CD4-positive, alpha-beta T cell treated with Interleukin-10 for 1 hour (primary cell): ENCODE measurements at regions not wholly inside any gene's neighbourhood (a gene's known extent, or its start where the extent isn't known, plus 50 kb on each side); places are given as distances from the start of the nearest gene placed in this dataset.

Experiments
- DNase-seq: peaks from one replicate; pipeline ENCODE4 v3.0.0-alpha.2; 2020

GRCh38 chr20:60395991-60396390 is 437.8 kb downstream of the CDH26 start:
- no peak for DNase-seq

GRCh38 chr20:60400567-60400966 is 442.3 kb downstream of the CDH26 start:
- no peak for DNase-seq

DNA sequence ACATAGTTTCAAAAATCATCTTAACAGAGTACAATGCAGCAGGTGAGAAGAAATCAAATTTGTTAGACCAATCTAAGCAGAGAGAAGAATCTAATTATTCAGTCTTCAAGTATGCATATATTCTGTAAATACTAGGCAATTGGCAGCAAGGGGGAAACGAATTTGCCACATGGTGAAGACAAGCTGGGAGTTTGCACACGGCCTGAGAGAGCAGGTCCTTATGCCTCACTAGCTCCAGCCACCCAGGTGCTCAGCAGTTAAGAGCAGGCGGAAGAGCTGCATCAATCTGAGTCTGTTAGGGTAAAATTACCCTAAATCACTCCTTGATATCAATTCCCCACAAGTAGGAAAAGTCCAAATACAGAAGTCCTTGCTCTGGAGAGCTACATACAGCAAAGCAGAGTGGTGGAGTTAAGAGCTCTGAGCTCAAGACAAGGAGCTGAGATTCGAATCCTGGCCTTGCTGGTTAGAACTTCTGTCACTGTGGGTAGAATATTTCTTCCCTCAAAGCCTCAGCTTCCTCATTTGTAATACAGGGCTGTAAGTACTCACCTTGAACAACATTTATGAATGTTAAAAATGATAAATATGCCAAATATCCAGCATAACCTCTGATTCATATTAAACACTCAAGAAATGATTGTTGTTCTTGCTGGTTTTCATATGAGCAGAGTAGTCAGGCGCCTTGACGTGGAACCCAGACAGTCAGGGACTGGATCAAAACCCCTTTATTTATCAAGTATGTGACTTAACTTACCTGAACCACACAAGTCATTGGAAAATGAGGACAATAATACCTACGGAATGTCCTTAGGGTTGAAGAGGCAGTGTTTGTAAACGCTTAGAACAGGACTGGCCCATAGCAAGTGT is 444.2 kb downstream of the CDH26 start:
- DNase-seq, result no peak

DNA sequence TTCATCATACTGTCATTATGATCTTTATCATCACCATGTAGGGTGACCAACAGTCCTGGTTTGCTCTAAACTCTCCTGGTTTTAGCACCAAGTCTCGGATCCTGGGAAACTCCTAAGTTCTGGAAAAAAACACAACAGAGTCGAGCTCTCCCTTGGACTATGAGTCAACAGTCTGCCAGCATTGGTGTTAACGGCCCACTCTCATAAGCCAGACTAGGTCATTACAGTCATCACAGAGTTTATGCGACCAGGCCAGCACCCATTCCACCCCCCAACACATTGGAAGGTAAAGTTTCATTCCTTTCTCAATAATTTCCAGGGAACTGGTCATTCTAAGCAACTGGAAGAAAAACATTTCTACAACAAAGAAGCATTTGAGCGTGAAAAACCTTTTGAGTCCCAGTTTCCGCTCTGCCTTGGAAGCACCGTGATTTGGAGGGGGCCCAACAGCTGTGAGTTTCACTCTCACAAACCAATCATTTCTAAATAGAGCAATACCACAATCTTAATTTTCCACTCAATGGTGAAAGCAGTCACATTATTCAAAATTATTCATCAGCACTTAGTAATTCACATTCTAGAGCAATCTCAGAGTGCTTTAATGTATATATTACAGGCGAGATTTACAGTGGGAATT is 445.0 kb downstream of the CDH26 start:
- no peak for DNase-seq

DNA sequence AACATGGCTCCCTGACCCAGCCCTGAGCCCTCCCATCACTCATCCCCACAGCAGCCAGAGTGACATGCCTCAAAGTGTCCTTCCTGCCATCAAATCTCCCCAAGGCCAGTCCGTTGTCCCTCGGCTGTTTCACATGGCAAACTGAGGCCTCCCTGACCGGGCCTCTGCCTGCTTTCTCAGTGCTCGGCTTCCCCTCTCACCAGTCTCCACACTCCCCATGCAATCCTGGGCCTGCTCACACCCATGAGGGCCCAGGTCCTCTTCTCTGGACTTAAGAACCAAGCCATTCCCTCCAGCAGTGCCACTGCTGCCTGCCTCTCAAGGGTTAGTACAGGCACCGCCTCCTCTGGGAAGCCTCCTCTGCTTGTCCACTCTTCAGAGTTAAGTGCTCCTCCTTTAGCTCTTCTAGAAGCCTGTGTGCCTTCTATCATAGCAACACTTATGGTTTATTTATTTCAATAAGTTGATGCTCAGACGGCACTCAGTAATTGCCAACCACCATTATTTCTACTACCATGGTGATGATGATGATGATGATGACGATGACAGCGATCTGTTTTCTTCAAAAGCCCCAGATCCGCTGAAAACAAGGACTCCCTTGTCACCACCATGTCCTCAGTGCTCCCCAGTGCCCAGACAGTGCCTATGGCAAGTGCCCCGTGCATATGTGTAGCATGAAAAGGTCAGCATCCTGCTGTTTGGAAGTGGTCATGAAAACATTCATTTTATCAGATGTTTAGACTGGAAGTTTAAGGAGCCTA is 449.0 kb downstream of the CDH26 start:
- no peak for DNase-seq

DNA sequence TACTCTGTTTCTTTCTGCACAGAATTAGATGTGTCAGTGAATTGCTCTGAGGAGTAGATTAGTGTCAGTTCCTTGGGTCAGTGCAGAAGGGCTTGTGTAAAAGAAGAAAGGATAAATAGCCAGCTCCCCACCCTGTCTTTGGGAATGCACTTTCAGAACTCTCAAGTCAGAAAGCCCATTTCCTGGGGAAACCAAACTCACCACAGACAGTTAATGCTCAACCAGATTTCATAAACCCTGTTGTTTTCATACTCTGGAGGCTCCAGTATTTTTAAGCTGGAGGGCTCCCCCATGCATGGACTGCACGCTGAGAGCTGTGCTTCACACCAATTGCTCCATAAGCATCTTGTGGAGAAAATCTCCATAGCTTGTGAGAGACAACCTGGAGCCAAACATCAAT is 449.7 kb downstream of the CDH26 start:
- DNase-seq, result no peak

DNA sequence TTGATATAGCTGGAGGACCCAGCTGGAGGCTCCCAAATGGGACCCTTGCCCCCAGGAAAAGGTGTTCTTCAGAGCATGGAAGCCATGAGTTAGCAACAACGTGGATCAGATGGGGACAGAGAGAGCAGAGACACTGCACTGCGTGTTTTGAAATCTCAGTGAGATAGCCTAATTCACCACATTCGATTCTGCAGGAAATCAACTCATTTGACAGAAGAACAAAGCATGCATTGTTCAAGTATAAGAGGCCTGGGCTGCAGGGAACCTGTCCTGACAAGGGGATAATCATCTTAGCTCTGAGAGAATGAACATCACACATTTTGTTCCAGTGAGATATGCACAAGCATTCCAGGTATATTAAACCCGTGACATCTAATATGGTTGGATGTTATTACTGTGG is 450.2 kb downstream of the CDH26 start:
- DNase-seq, result no peak

DNA sequence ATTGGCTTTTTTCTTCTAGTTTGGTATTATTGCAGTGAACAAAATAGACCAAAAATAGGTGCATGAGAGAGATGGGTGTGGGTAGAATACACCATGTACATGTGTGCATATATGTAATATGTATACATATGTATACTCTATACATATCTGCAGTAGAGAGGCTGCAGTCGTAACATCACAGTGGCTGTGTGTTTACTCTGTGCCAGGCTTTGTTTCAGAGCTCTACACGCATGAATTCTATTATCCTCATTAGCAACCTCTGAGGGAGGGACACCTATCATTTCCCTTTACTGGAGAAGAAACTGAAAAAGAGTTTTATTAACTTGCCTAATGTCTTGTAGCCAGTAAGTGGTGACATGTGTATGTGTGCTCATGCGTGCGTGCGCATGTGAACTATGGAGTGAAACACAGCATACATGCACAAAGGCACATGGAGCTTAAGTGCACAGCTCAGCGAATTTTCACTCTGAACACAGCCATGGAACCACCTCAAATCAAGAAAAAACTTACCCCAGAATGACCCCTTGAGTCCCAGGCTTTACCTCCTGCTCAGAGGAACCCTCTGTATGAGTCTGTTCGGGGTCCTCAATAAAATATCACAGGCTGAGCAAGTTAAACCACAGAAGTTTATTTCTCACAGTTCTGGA is 452.5 kb downstream of the CDH26 start:
- DNase-seq, result no peak

- DNase-seq, result no peak
Observed at GRCh38 chr20:60411813-60412212, 453.6 kb downstream of the CDH26 start.

- DNase-seq, result no peak
Observed at GRCh38 chr20:60420676-60421229, 462.5 kb downstream of the CDH26 start.

GRCh38 chr20:60422848-60423247 is 464.6 kb downstream of the CDH26 start:
- no peak for DNase-seq

GRCh38 chr20:60424267-60424902 is 466.2 kb downstream of the CDH26 start:
- DNase-seq, result no peak

GRCh38 chr20:60427516-60427915 is 469.3 kb downstream of the CDH26 start:
- DNase-seq, result no peak

DNA sequence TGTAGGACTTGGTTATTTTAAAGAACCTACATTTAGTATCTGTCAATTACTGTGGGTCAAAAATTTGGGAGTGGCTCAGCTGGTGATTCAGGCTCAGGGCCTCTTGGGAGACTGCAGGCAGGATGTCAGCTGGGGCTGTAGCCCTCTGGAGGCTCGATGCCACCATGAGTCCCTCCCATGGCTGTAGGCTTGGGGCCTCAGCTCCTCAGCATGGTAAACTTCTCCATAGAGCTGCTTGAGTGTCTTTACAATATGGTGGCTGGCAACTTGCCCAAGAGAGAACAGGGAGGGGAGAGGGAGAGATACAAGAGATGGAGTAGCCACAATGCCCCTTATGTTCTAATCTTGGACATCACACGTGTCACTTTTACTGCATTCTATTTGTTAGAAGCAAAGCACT is 470.4 kb downstream of the CDH26 start:
- no peak for DNase-seq

GRCh38 chr20:60430516-60431001 is 472.3 kb downstream of the CDH26 start:
- no peak for DNase-seq

GRCh38 chr20:60431349-60431748 is 473.1 kb downstream of the CDH26 start:
- DNase-seq, result no peak

DNA sequence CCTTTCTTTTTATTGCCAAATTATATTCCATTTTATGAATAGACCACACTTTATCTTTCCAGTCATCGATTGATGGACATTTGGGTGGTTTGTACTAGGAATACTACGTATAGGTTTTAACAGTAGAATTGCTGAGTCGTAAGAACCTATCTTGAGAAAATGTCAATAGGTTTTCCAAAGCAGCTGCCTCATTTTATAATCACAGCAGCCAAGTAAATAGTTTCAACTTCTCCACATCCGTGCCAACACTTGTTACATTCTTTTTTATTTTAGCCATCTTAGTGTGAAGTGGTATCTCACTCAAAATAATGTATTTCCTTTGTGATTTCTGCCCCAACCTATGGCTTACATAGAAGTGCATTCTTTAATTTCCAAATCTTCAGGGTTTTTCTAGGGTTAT is 479.2 kb downstream of the CDH26 start:
- DNase-seq, result no peak

GRCh38 chr20:60446267-60447111 is 488.3 kb downstream of the CDH26 start:
- DNase-seq, result no peak

- DNase-seq, result no peak
Observed at GRCh38 chr20:60447703-60448102, 489.5 kb downstream of the CDH26 start.

GRCh38 chr20:60453388-60454246 is 495.4 kb downstream of the CDH26 start:
- no peak for DNase-seq
